H1 (cell line): ENCODE measurements at regions not wholly inside any gene's neighbourhood (a gene's known extent, or its start where the extent isn't known, plus 50 kb on each side); places are given as distances from the start of the nearest gene placed in this dataset.

Experiments used
- CTCF ChIA-PET: fragments of 300-600 bp; sonication (Branson Sonifier 250); formaldehyde crosslinking; loops from one replicate; lab custom pipeline; 2021; ENCODE audit not compliant: partially characterized antibody; lab: Charles Lee
- POLR2A ChIA-PET: fragments of 300-600 bp; sonication (Branson Sonifier 250); formaldehyde crosslinking; loops from one replicate; lab custom pipeline; 2021; ENCODE audit warnings: inconsistent platforms; ENCODE audit not compliant: partially characterized antibody; lab: Charles Lee
- DNase-seq, 2 experiments: peaks; one replicate each; pipeline versions ENCODE4 v3.0.0 to v3.0.0-alpha.2; 2010 to 2022; ENCODE audit warnings: low spot score in 2 of 2, low read depth in 1 of 2, mixed read lengths in 1 of 2
- FAIRE-seq: peaks from 2 replicates; lab custom pipeline; 2011; peaks lifted over from hg19 to GRCh38; lab: Jason Lieb, UNC
- H2AFZ ChIP-seq: 2 replicates; pipeline ENCODE4 v1.8.1; 2012; ENCODE audit warnings: low read length, inconsistent platforms
- H2AK5ac ChIP-seq: 2 replicates; pipeline ENCODE4 v1.6.1; 2013; ENCODE audit warnings: low read depth, low read length
- H2BK120ac ChIP-seq: replicated peaks from 2 replicates; pipeline ENCODE3; 2013; ENCODE audit warnings: low read depth, low read length, inconsistent platforms
- H2BK12ac ChIP-seq: 2 replicates; pipeline ENCODE4 v1.6.1; 2013; ENCODE audit warnings: low read depth, low read length
- H2BK15ac ChIP-seq: 2 replicates; pipeline ENCODE4 v1.6.1; 2013; ENCODE audit warnings: low read length
- H2BK20ac ChIP-seq: 2 replicates; pipeline ENCODE4 v1.6.1; 2013; ENCODE audit warnings: low read length
- H2BK5ac ChIP-seq: 2 replicates; pipeline ENCODE4 v1.6.1; 2013; ENCODE audit warnings: low read depth, low read length
- H3K14ac ChIP-seq: 2 replicates; pipeline ENCODE4 v1.6.1; 2013; ENCODE audit warnings: inconsistent platforms; ENCODE audit not compliant: insufficient read length
- H3K18ac ChIP-seq: 2 replicates; pipeline ENCODE4 v1.6.1; 2013; ENCODE audit warnings: low read length; ENCODE audit errors: extremely low read depth
- H3K23ac ChIP-seq: 2 replicates; pipeline ENCODE4 v1.6.1; 2013; ENCODE audit warnings: inconsistent platforms; ENCODE audit not compliant: insufficient read length
- H3K23me2 ChIP-seq: 2 replicates; pipeline ENCODE4 v1.6.1; 2013; ENCODE audit warnings: low read depth, low read length
- H3K27ac ChIP-seq: 2 replicates; pipeline ENCODE4 v1.6.1; 2011; ENCODE audit warnings: low read depth, low read length, inconsistent platforms
- H3K27me3 ChIP-seq, 4 experiments: replicated peaks in 1 of 4; 1 replicate in 1 of 4; 2 replicates in 3 of 4; pipeline versions ENCODE4 v1.6.1 to v1.8.1; 2011 to 2013; ENCODE audit warnings: low read length in 3 of 4, mild to moderate bottlenecking in 3 of 4, inconsistent platforms in 2 of 4, mixed read lengths in 2 of 4, moderate library complexity in 1 of 4; ENCODE audit not compliant: control insufficient read depth in 3 of 4, insufficient read depth in 3 of 4; ENCODE audit errors: extremely low read depth in 1 of 4
- H3K36me3 ChIP-seq, 4 experiments: 2 replicates each; pipeline versions ENCODE4 v1.6.1 to v1.8.1; 2011 to 2013; ENCODE audit warnings: mild to moderate bottlenecking in 4 of 4, low read length in 3 of 4, moderate library complexity in 2 of 4, control low read depth in 1 of 4, inconsistent platforms in 1 of 4; ENCODE audit not compliant: insufficient read depth in 4 of 4, control insufficient read depth in 2 of 4
- H3K4ac ChIP-seq: replicated peaks from 2 replicates; pipeline ENCODE3; 2013; ENCODE audit warnings: low read length, low read depth, mixed read lengths, inconsistent platforms; ENCODE audit not compliant: insufficient read length
- H3K4me1 ChIP-seq, 4 experiments: replicated peaks in 1 of 4; 1 replicate in 1 of 4; 2 replicates in 3 of 4; pipeline versions ENCODE4 v1.6.1 to v1.8.1; 2011 to 2013; ENCODE audit warnings: low read length in 3 of 4, inconsistent platforms in 2 of 4, mixed read lengths in 1 of 4; ENCODE audit not compliant: insufficient read depth in 4 of 4, control insufficient read depth in 3 of 4
- H3K4me2 ChIP-seq, 2 experiments: 2 replicates each; pipeline versions ENCODE4 v1.6.1 to v1.8.1; 2011 to 2013; ENCODE audit warnings: low read depth in 2 of 2, low read length in 2 of 2, control low read depth in 1 of 2, inconsistent platforms in 1 of 2, mild to moderate bottlenecking in 1 of 2; ENCODE audit not compliant: insufficient read depth in 1 of 2
- H3K4me3 ChIP-seq, 4 experiments: fragments of 200-600, 300-600 bp in 1 of 4; sonication (generic), shearing (Covaris generic), sonication (Bioruptor Twin) in 1 of 4; 2 replicates each; pipeline versions ENCODE4 v1.5.1 to v1.8.1; 2011 to 2016; ENCODE audit warnings: low read length in 4 of 4, low read depth in 3 of 4, control low read depth in 2 of 4, inconsistent platforms in 2 of 4, mild to moderate bottlenecking in 2 of 4, mixed read lengths in 1 of 4, moderate library complexity in 1 of 4; ENCODE audit not compliant: insufficient read depth in 2 of 4; ENCODE audit errors: extremely low read depth in 1 of 4
- H3K56ac ChIP-seq: replicated peaks from 2 replicates; pipeline ENCODE3; 2013; ENCODE audit warnings: low read depth, mild to moderate bottlenecking, mixed read lengths, low read length, inconsistent platforms; ENCODE audit not compliant: insufficient read length
- H3K79me1 ChIP-seq: 2 replicates; pipeline ENCODE4 v1.6.1; 2013; ENCODE audit warnings: low read depth, low read length, control low read depth
- H3K79me2 ChIP-seq, 2 experiments: 2 replicates each; pipeline versions ENCODE4 v1.6.1 to v1.8.1; 2012 to 2013; ENCODE audit warnings: low read length in 2 of 2, mild to moderate bottlenecking in 2 of 2, inconsistent platforms in 1 of 2; ENCODE audit not compliant: insufficient read depth in 2 of 2, control insufficient read depth in 1 of 2
- H3K9ac ChIP-seq, 4 experiments: replicated peaks in 1 of 4; 1 replicate in 1 of 4; 2 replicates in 3 of 4; pipeline versions ENCODE4 v1.6.1 to v1.8.1; 2011 to 2013; ENCODE audit warnings: low read depth in 3 of 4, low read length in 3 of 4, control low read depth in 2 of 4, mild to moderate bottlenecking in 2 of 4, moderate library complexity in 2 of 4, inconsistent platforms in 1 of 4; ENCODE audit errors: extremely low read depth in 1 of 4
- H3K9me3 ChIP-seq, 2 experiments: 2 replicates each; pipeline versions ENCODE4 v1.6.1 to v1.8.1; 2012 to 2013; ENCODE audit warnings: mild to moderate bottlenecking in 2 of 2, moderate library complexity in 2 of 2, control low read depth in 1 of 2, inconsistent platforms in 1 of 2, low read depth in 1 of 2, low read length in 1 of 2, mixed read lengths in 1 of 2; ENCODE audit not compliant: insufficient read depth in 2 of 2
- H4K20me1 ChIP-seq, 2 experiments: replicated peaks in 1 of 2; 2 replicates each; pipeline versions ENCODE3 to v1.8.1; 2011 to 2013; ENCODE audit warnings: inconsistent platforms in 2 of 2, low read length in 2 of 2, mild to moderate bottlenecking in 1 of 2; ENCODE audit not compliant: insufficient read depth in 2 of 2, control insufficient read depth in 1 of 2
- H4K5ac ChIP-seq: 2 replicates; pipeline ENCODE4 v1.6.1; 2013; ENCODE audit warnings: low read length, low read depth, mixed read lengths, inconsistent platforms; ENCODE audit not compliant: insufficient read length
- H4K8ac ChIP-seq: 2 replicates; pipeline ENCODE4 v1.8.0; 2013; ENCODE audit warnings: mild to moderate bottlenecking, moderate library complexity, low read length, inconsistent platforms; ENCODE audit not compliant: insufficient read depth; ENCODE audit errors: extremely low read depth
- H4K91ac ChIP-seq: replicated peaks from 2 replicates; pipeline ENCODE3; 2013; ENCODE audit warnings: low read length, mixed read lengths, inconsistent platforms; ENCODE audit not compliant: insufficient read length
- ASH2L ChIP-seq: fragments of 200-600, 300-600 bp; sonication (generic); IDR thresholded peaks from one replicate; pipeline ENCODE4 v1.7.1; 2017; ENCODE audit warnings: low read length
- ATF2 ChIP-seq: IDR thresholded peaks from 2 replicates; pipeline ENCODE4 v1.6.1; 2012; ENCODE audit warnings: low read length, inconsistent platforms
- CBX8 ChIP-seq: fragments of 300-800, 300-1000 bp; sonication (generic); IDR thresholded peaks from 2 replicates; pipeline ENCODE4 v1.7.1; 2016; ENCODE audit warnings: low read depth, low read length, borderline replicate concordance
- CREB1 ChIP-seq: IDR thresholded peaks from 2 replicates; pipeline ENCODE4 v1.6.1; 2012; ENCODE audit warnings: inconsistent platforms
- EP300 ChIP-seq, 2 experiments: IDR thresholded peaks; 1 replicate in 1 of 2; 2 replicates in 1 of 2; pipeline ENCODE4 v1.6.1; 2011 to 2012; ENCODE audit warnings: low read depth in 2 of 2, low read length in 2 of 2, mild to moderate bottlenecking in 2 of 2, borderline replicate concordance in 1 of 2, inconsistent platforms in 1 of 2, moderate library complexity in 1 of 2
- GTF2F1 ChIP-seq: IDR thresholded peaks from 2 replicates; pipeline ENCODE4 v1.6.1; 2012; ENCODE audit warnings: low read depth, low read length, improper control_type of control experiment, borderline replicate concordance
- HDAC6 ChIP-seq: IDR thresholded peaks from one replicate; pipeline ENCODE4 v1.7.1; 2012; ENCODE audit warnings: low read depth, mild to moderate bottlenecking, inconsistent platforms, low read length, moderate library complexity
- JUND ChIP-seq: IDR thresholded peaks from 2 replicates; pipeline ENCODE4 v1.6.1; 2011; ENCODE audit warnings: mild to moderate bottlenecking, improper control_type of control experiment, low read length
- SIRT6 ChIP-seq: IDR thresholded peaks from one replicate; pipeline ENCODE4 v1.7.1; 2012; ENCODE audit warnings: low read length, inconsistent platforms
- SP2 ChIP-seq: IDR thresholded peaks from 2 replicates; pipeline ENCODE4 v1.6.1; 2012; ENCODE audit warnings: mild to moderate bottlenecking, low read length, inconsistent platforms
- SUZ12 ChIP-seq: fragments of 200-600 bp; sonication (generic); IDR thresholded peaks from 2 replicates; pipeline ENCODE4 v1.6.1; 2012; ENCODE audit warnings: mild to moderate bottlenecking, inconsistent platforms, low read length, moderate library complexity, mixed read lengths
- TEAD4 ChIP-seq: IDR thresholded peaks from 2 replicates; pipeline ENCODE4 v1.6.1; 2012; ENCODE audit warnings: low read depth, low read length, inconsistent platforms, mixed read lengths
- WGBS, 2 experiments: shearing (Covaris generic) in 1 of 2; methylation state at CpG; one replicate each; pipeline versions ENCODE4 v1.1.6 to v1.1.7; 2013 to 2015; ENCODE audit warnings: low lambda C conversion rate in 2 of 2, mixed read lengths in 2 of 2, inconsistent platforms in 1 of 2, low coverage in 1 of 2, missing lambda C conversion rate in 1 of 2; ENCODE audit not compliant: insufficient replicate concordance in 2 of 2, insufficient coverage in 1 of 2, insufficient read length in 1 of 2; ENCODE audit errors: extremely low coverage in 1 of 2, missing lambda C conversion rate in 1 of 2; 5-methylcytosine and 5-hydroxymethylcytosine counted together

- WGBS, 2 experiments = 93% methylated on average over 2 of the region's 2 CpGs; no CpG with 5 or more reads in 1 of the 2 experiments
- no peak overlapping the region for H2BK120ac ChIP-seq
- no peak overlapping the region for H2AK5ac ChIP-seq
- no peak for FAIRE-seq
- ChIA-PET CTCF (no interaction called here), POLR2A (no interaction called here)
- H3K18ac ChIP-seq = no peak overlapping the region
- H4K8ac ChIP-seq = no peak overlapping the region
- no peaks in the 10 kb centered on the region for H3K79me2 ChIP-seq
- H2BK12ac ChIP-seq = no peak overlapping the region
- H3K4me1 ChIP-seq = no peaks in the 10 kb centered on the region
- no peak overlapping the region for H3K27ac ChIP-seq
- no peaks in the 10 kb centered on the region for H3K79me1 ChIP-seq
- H2BK20ac ChIP-seq = no peak overlapping the region
- no peak for DNase-seq
- no peak overlapping the region for H3K14ac ChIP-seq
- no peaks in the 10 kb centered on the region for H4K20me1 ChIP-seq
- TF ChIP-seq ATF2 = no peak
- no peak for TF ChIP-seq EP300 (IDR thresholded peaks at IDR 0.05; ENCODE audit: borderline replicate concordance in 1 of 2, low read depth in 2 of 2, low read length in 2 of 2)
- TF ChIP-seq HDAC6 = no peak
- TF ChIP-seq CREB1 = no peak
- no peak for TF ChIP-seq SIRT6
- TF ChIP-seq ASH2L = no peak
- TF ChIP-seq TEAD4 = no peak
- no peak for TF ChIP-seq JUND
- no peak for TF ChIP-seq SUZ12
- TF ChIP-seq GTF2F1 = no peak
- TF ChIP-seq SP2 = no peak
- no peak for TF ChIP-seq CBX8
- H3K27me3 ChIP-seq = peaks cover 0 to 2% (median 0%) of the 10 kb centered on the region in 4 experiments; a peak in 1 of 7 replicates
- no peak overlapping the region for H3K4me2 ChIP-seq
- no peak overlapping the region for H3K4me3 ChIP-seq
- no peak overlapping the region for H3K56ac ChIP-seq
- H2BK15ac ChIP-seq = no peak overlapping the region
- H3K36me3 ChIP-seq = no peaks in the 10 kb centered on the region
- H4K91ac ChIP-seq = no peak overlapping the region
- H3K23ac ChIP-seq = no peak overlapping the region
- peaks cover 7 to 9% of the 10 kb centered on the region in 2 experiments; a peak in 2 of 4 replicates for H3K9me3 ChIP-seq
- no peak overlapping the region for H2AFZ ChIP-seq
- no peaks in the 10 kb centered on the region for H3K23me2 ChIP-seq
- no peak overlapping the region for H2BK5ac ChIP-seq
- H3K9ac ChIP-seq = no peak overlapping the region
- H4K5ac ChIP-seq = no peak overlapping the region
- no peak overlapping the region for H3K4ac ChIP-seq
Observed at GRCh38 chr10:8248868-8249267, 194.4 kb downstream of the GATA3 start.
